CD4-positive, alpha-beta T cell (primary cell): ENCODE measurements at regions not wholly inside any gene's neighbourhood (a gene's known extent, or its start where the extent isn't known, plus 50 kb on each side); places are given as distances from the start of the nearest gene placed in this dataset.

ENCODE experiments used
- ATAC-seq: fragments of 200-7000 bp; cut with Tn5 transposase; one replicate; pipeline ENCODE4 v1.10.0; 2022; ENCODE audit warnings: mild to moderate bottlenecking; ENCODE audit not compliant: poor library complexity
- CTCF ChIA-PET: fragments of 350-600 bp; sonication (Branson Sonifier 250); formaldehyde crosslinking; loops from one replicate; lab custom pipeline; 2021; ENCODE audit warnings: antibody characterized with exemption, inconsistent platforms; lab: Charles Lee
- POLR2A ChIA-PET: fragments of 350-600 bp; sonication (Branson Sonifier 250); formaldehyde crosslinking; loops from one replicate; lab custom pipeline; 2021; ENCODE audit warnings: antibody characterized with exemption, inconsistent platforms; lab: Charles Lee
- DNase-seq, 14 experiments: peaks; one replicate each; pipeline ENCODE4 v3.0.0-alpha.2; 2013 to 2020; ENCODE audit warnings: mixed read lengths in 2 of 14
- H3K27ac ChIP-seq, 2 donors: one replicate each; pipeline versions ENCODE4 v1.5.1 to v1.7.0; 2013; ENCODE audit warnings: low read length in 2 of 2, low read depth in 1 of 2, mild to moderate bottlenecking in 1 of 2
- H3K27me3 ChIP-seq, 2 experiments: 1 replicate in 1 of 2; 2 replicates in 1 of 2; pipeline versions ENCODE4 v1.6.1 to v1.7.0; 2013; ENCODE audit warnings: low read length in 2 of 2, control low read depth in 1 of 2, mild to moderate bottlenecking in 1 of 2, moderate library complexity in 1 of 2; ENCODE audit not compliant: insufficient read depth in 2 of 2, control insufficient read depth in 1 of 2
- H3K36me3 ChIP-seq: one replicate; pipeline ENCODE4 v1.6.1; 2013; ENCODE audit warnings: low read length, control low read depth; ENCODE audit not compliant: insufficient read depth
- H3K4me1 ChIP-seq: one replicate; pipeline ENCODE4 v1.6.1; 2013; ENCODE audit warnings: low read length, control low read depth; ENCODE audit not compliant: insufficient read depth
- H3K4me3 ChIP-seq: one replicate; pipeline ENCODE4 v1.5.1; 2013; ENCODE audit warnings: mild to moderate bottlenecking, low read length, moderate library complexity
- H3K9me3 ChIP-seq, 2 experiments: 1 replicate in 1 of 2; 2 replicates in 1 of 2; pipeline versions ENCODE4 v1.6.1 to v1.7.0; 2013; ENCODE audit warnings: low read length in 2 of 2, mild to moderate bottlenecking in 2 of 2, control low read depth in 1 of 2, moderate library complexity in 1 of 2; ENCODE audit not compliant: control insufficient read depth in 1 of 2, insufficient read depth in 1 of 2
- H3K27ac Mint-ChIP-seq: one replicate; pipeline ENCODE4 v1.8.0; 2020; ENCODE audit warnings: mixed read lengths
- H3K27me3 Mint-ChIP-seq: one replicate; pipeline ENCODE4 v1.8.0; 2021; ENCODE audit warnings: mixed read lengths
- H3K36me3 Mint-ChIP-seq: one replicate; pipeline ENCODE4 v1.8.0; 2021; ENCODE audit warnings: low read depth, mixed read lengths
- H3K4me1 Mint-ChIP-seq: one replicate; pipeline ENCODE4 v1.8.0; 2021; ENCODE audit warnings: low read depth, mixed read lengths
- H3K4me3 Mint-ChIP-seq: one replicate; pipeline ENCODE4 v1.8.0; 2020; ENCODE audit warnings: mild to moderate bottlenecking, mixed read lengths
- H3K9me3 Mint-ChIP-seq: one replicate; pipeline ENCODE4 v1.8.0; 2020; ENCODE audit warnings: mixed read lengths
- CTCF ChIP-seq: fragments of 200-600 bp; IDR thresholded peaks from one replicate; pipeline ENCODE4 v1.8.0; 2022; ENCODE audit warnings: antibody characterized with exemption, mild to moderate bottlenecking
- intact Hi-C, 2 experiments: fragments of 100-400 bp; cut with DNase I in 1 of 2; cut with micrococcal nuclease in 1 of 2; formaldehyde crosslinking; loops; one replicate each; pipeline versions ENCODE4 v1.15.1 to v1.9.0; 2023 to 2025; cut with DNase I, micrococcal nuclease

GRCh38 chr4:14850455-14851097 is 151.7 kb upstream of the CPEB2 start:
- Mint-ChIP-seq H3K27me3 (peaks cover 18% of the 10 kb centered on the region), H3K36me3 (no peaks in the 10 kb centered on the region), H3K4me3 (no peak overlapping the region), H3K4me1 (no peaks in the 10 kb centered on the region), H3K9me3 (no peaks in the 10 kb centered on the region), H3K27ac (no peak overlapping the region)
- peaks cover 0 to 3% of the 10 kb centered on the region in 2 experiments for H3K27me3 ChIP-seq
- intact Hi-C loops: no loop called here
- DNase-seq: peak in 1 of 14 experiments; percentile 4
- H3K9me3 ChIP-seq: no peaks in the 10 kb centered on the region
- POLR2A ChIA-PET: no interaction called here
- CTCF ChIA-PET: no interaction called here
- no peak for ATAC-seq
- H3K27ac ChIP-seq: no peak overlapping the region
- no peak for TF ChIP-seq CTCF
- H3K36me3 ChIP-seq: no peaks in the 10 kb centered on the region
- H3K4me1 ChIP-seq: no peaks in the 10 kb centered on the region
- no peak overlapping the region for H3K4me3 ChIP-seq

GRCh38 chr4:14853176-14853943 is 148.9 kb upstream of the CPEB2 start:
- CTCF ChIA-PET: no interaction called here

GRCh38 chr4:14855719-14856061 is 146.6 kb upstream of the CPEB2 start:
- Mint-ChIP-seq H3K4me1 (no peaks in the 10 kb centered on the region), H3K27me3 (peaks cover 33% of the 10 kb centered on the region), H3K9me3 (no peaks in the 10 kb centered on the region), H3K27ac (no peak overlapping the region), H3K36me3 (no peaks in the 10 kb centered on the region), H3K4me3 (no peak overlapping the region)
- ATAC-seq (no peak), DNase-seq (no peak)
- H3K27ac ChIP-seq: no peak overlapping the region
- H3K4me1 ChIP-seq: no peaks in the 10 kb centered on the region
- H3K36me3 ChIP-seq: no peaks in the 10 kb centered on the region
- H3K4me3 ChIP-seq: no peak overlapping the region
- H3K9me3 ChIP-seq: no peaks in the 10 kb centered on the region
- ChIA-PET CTCF (no interaction called here), POLR2A (no interaction called here)
- H3K27me3 ChIP-seq: peaks cover 3 to 6% of the 10 kb centered on the region in 2 experiments
- intact Hi-C loops: no loop called here
- TF ChIP-seq CTCF: no peak

More at GRCh38 chr4:14853176-14853943, 148.9 kb upstream of the CPEB2 start:
- intact Hi-C loops: no loop called here
- Mint-ChIP-seq H3K27me3 (peaks cover 24% of the 10 kb centered on the region), H3K4me1 (no peaks in the 10 kb centered on the region), H3K36me3 (no peaks in the 10 kb centered on the region), H3K9me3 (no peaks in the 10 kb centered on the region), H3K4me3 (no peak overlapping the region), H3K27ac (no peak overlapping the region)
- Histone ChIP-seq H3K36me3 (no peaks in the 10 kb centered on the region), H3K27me3 (peaks cover 0 to 6% of the 10 kb centered on the region in 2 experiments), H3K27ac (no peak overlapping the region), H3K9me3 (no peaks in the 10 kb centered on the region), H3K4me1 (no peaks in the 10 kb centered on the region), H3K4me3 (no peak overlapping the region)
- POLR2A ChIA-PET: no interaction called here
- DNase-seq (no peak), ATAC-seq (no peak)
- no peak for TF ChIP-seq CTCF
